Stimulated activated CD8-positive, alpha-beta memory T cell treated with anti-CD3 and anti-CD28 coated beads, Interleukin-7, amount 100 ng/mL, for 24 hours (primary cell): ENCODE measurements at regions not wholly inside any gene's neighbourhood (a gene's known extent, or its start where the extent isn't known, plus 50 kb on each side); places are given as distances from the start of the nearest gene placed in this dataset.
"Not testable (repeated sequence)": the region's sequence is repeated elsewhere in the genome, so short reads cannot be mapped to it uniquely, and the experiment has no call there.

Experiments used
- DNase-seq: peaks from one replicate; pipeline ENCODE4 v3.0.0-alpha.2; 2020; ENCODE audit warnings: low read depth

DNA sequence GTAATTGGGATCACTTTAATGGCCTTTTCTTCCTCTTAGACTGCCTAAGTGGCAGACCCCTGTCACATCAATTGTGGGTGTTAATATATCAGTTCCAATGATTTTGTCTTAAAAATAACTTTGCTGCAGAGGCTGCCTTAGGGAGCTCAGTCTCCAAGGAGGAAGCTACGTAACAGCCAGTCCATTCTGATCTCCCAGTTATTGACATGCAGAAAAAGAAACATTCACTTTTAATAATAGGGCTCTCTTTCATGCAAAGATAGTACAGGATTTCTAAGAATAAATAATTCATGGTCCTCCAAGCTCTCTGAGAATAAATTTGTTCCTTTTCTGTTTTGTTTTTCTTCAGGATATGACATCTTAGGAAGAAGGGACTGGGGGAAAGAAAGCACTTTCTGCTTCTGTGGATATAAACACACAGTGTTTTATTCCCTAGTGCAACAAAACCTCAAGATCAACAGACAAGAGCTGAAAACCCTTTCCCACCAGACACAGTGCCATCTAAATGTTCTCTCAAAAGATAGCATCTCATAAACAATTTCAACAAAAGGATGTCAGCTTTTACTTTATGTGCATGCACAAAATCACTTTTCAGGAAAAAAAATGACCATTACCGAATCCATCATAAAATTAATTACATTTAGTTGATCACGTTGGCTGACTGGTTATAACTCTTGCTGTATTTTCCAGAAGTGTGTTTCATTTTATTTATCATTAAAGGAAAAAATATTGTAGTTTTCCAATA, 372.4 kb upstream of the SLC7A11 start:
- DNase-seq = no peak

DNA sequence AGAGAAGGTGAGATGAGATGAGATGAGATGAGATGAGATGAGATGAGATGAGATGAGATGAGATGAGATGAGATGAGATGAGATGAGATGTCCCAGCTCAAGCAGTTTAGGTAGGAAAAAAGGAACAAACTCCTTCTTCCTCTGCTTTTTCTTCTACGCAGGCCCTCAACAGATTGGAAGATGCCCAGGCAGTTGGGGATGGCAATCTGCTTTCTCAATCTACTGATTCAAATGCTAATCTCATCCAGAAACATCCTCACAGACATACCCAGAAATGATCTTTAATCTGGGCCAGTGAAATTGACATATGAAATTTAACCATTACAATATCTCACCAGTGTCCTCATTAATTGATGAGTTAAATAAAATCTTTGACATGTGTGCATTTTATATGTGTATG, 370.3 kb upstream of the SLC7A11 start:
- DNase-seq = no peak

DNA sequence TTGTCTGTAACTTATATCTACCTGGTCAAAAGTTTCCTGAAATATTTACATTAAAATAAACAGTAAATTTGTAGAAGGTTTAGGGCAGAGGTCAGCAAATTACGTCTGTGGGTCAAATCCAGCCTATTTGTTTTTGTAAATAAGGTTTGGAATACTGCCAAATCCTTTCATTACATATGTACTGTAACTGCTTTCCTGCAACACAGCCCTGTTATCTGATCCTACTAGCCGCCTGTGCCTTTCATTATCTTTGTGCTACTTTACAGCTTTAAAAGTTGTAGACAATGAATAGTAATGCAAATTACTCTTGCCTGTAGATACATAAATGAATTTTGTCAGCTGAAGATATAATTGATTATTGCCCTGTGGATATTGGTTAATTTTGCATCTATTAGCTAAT, 369.6 kb upstream of the SLC7A11 start:
- no peak for DNase-seq

DNA sequence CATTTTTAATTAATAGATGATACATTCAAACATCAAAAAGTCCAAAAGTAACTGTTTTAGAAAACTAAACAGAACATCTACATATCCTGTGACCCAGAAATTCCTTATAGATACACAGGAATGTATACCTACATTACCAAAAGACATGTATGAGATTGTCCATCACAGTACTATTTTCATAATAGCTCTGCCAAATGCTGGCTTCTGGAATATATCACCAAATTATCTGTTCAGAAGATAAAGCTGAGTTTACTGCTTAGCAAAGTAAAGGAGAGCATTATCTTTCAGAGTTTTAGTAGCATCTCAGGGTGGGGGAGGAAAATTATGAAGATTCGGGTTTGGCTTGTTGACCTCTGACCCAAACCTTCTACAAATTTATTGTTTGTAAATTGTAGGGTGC, 368.9 kb upstream of the SLC7A11 start:
- no peak for DNase-seq

DNA sequence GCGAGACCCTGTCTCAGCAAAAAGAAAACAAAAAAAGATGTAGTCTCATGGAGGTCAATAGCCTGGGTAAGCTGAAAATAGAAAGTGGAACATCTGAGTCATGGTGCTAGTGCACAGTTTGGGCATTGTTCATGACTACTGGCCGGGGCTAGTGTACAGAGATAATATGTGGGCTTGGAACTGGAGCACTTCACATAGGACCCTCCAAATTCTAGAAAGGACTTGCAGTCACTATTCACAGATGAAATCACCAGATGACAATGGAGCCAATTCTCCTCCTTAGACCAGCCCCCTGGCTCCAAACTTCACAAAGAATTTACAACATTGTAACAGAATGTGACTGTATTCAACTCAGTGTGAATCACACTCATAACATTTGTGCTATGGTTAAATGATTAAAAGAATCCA, 367.8 kb upstream of the SLC7A11 start:
- no peak for DNase-seq

DNA sequence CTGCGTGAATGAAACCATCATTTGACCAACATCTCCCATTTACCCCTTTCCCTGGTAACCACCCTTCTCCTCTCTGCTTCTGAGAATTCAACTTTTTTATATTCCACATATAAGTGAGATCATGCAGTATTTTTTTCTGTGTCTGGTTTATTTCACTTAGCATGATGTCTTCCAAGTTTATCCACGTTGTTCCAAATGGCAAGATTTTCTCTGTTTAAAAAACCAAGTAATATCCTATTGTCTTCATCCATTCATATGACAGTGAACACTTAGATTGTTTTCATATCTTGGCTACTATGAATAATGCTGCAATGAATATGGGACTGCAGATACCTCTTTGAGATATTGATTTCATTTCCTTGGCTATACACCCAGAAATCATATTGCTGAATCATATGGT, 362.4 kb upstream of the SLC7A11 start:
- DNase-seq = no peak

DNA sequence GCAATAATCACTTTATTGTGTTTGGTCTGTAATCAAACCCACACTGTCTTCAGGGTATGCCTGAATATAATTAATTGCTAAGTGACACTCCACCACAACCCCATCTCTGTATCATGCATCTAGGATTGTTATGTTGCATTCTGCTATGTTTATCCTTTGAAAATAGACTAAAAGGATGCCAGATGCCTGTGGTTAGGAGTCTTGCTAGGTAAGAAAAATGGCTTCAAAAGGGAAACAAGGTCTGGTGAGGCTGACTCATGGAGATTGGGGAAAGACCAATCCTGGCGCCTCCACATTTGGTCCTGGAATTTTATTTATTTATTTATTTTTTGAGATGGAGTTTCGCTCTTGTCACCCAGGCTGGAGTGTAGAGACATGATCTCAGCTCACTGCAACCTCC, 360.5 kb upstream of the SLC7A11 start:
- no peak for DNase-seq

DNA sequence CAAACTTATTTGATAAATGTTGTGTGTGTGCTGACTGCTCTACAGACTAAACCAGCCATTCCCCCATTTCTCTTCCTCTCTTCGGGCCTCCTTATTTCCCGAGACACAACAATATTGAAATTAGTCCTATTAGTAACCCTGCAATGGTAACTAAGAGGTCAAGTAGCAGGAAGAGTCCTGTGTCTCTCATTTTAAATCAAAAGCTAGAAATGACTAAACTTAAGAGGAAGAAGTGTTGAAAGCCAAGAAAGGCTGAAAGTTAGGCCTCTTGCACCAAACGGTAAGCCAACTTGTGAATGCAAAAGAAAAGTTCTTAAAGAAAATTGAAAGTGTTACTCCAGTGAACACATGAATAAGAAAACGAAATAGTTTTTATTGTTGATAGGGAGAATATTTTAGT, 357.8 kb upstream of the SLC7A11 start:
- no peak for DNase-seq

DNA sequence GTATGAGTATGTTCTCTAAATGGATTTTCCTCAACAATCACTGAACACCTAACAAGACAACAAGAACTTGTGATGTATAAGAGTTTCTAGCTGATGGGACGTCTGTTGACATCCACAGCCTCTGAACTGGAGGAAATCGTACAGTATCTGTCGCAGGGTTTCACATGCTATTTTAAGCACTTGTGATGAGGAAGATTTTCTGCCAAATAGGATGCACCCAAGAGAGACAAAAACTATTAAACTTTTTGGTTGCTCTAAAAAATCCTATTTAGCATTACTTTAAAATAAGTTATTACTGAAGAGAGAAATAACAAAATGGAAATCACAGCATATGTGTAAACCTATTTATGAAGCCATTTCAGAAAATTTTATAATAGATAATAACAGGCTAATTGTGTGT, 356.1 kb upstream of the SLC7A11 start:
- DNase-seq = no peak

DNA sequence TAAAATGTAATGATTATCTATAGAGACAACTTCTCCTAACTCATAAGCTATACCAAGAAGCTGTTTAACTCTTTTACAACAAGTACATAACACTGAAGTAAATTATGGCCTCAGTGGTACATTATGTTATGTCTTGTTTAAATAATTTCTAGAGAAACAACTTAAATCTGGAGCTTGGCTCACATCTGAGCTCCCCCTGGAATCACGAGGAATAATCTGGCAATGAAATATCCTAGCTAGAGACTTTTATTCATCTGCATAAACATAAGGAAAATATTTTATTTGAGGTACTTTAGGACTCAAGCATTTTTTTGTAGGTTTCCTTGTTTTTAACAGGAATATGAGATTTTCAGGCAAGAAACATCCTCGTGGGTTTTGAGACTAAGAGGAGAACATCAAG, 354.7 kb upstream of the SLC7A11 start:
- no peak for DNase-seq

DNA sequence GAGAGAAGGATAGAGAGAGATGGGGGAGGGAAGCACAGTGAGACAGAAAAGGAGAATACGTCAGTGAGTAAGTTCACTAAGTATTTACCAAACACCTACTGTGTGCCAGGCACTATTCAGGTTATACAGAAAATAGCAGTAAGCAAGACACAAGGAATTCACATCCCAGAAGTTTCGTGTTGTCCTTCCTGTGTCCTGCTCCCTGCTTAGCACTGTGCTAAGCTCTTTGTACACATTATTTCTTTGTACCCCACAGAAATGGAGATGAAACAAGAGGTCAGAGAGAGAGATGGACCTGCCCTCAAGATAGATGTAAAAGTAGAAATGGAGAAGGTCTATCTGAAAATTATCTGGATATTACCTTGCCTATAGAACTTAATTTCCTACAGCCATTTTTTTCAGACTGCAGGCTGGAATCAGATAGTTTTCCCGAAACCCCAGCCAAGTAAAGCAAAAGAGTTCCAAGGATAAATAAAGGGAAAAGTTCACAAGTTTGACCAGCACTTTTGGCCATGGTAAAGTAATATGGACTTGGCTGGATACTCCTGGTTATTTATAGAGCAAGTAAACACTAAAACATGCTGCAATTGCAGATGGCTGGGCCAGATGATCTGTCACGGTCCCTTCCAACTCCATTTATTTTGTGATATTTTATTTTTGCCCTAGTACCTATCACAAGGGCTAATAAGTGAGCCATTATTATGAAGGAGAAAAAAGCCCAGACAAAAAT, 353.7 kb upstream of the SLC7A11 start:
- no peak for DNase-seq

DNA sequence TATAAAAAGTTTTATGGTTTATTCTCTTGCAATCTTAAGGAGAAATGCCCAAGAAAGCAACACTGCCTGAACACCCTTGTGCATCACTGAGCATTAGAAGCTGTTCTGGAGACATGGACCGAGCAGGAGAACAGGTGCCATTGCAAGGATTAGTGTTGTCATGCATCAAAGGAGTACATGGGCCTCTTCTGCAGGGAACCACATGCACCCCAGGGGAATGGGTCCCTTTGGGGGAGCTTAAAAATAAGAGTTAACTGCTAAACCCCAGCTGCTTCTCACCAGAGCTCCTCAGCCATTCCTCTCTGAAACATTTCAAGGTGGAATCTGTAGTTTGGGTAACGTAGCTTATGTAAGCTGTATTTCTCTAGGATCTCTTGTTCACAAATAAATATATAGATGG, 353.0 kb upstream of the SLC7A11 start:
- DNase-seq = no peak

DNA sequence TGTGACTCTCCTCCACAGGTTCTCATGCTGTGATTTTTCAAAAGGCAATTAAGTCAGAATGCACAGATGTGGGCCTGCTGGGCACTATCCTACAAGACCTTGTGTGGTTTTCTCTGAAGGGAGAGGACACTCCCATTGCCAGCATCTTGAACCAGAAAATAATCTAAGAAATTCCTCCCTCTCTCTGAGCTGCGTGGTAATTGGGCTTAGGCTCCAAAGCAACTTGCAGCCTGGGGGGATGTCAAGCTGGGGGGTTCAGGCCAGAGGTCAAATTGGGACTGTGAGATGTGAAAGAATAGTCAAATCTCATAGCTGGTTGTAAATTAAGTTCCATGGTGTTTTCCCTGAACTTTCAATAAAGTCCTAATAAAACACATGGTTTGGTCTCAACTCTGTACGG, 350.6 kb upstream of the SLC7A11 start:
- DNase-seq = no peak

DNA sequence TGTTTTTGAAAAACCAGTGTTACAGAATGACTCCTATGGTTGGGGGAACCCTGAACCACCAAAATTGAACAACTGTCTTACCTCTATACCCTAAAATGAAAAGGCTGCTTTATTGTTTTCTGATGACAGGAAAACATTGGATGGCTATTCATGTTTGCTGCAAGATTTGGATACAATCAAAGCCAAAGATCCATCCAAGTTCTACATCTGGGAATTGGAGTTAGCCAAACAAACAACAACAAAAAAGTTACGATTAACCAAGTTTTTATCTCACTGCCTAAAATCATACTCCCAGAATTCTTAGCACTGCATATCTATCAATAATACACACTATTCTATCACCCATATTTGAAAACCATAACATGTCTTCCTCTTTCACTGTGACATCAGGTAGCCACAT, 349.7 kb upstream of the SLC7A11 start:
- DNase-seq = no peak

DNA sequence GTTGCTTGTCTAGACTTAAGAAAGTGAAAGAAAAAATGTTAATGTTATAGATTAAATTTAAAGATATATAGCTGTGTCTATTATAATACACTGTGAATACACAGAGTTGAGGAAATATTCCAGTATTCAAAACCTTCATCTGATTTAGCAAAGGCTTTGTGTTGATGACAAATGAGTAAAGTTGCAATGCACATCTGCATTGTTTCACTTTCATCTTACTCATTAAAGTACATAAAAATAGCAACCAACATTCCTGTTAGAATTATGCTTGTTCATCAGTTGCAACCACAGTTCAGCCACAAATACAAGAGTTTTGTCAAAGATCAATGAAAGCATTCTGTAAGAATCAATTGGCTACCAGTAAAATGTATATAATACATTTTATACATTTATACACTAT, 346.4 kb upstream of the SLC7A11 start:
- no peak for DNase-seq

DNA sequence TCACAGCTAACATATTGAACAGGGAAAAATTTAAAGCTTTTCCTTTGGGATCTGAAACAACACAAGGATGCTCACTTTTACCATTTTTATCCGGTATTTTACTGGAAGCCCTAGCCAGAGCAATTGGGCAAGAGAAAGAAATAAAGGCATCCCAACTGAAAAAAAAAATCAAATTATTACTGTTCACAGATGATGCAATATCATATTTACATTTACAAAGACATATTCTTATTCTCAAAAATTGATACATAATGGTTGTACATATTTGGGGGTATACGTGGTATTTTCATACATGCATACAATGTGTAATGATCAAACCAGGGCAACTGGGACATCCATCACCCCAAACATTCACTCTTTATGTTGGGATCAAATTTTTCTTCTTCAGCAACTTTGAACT, 337.0 kb upstream of the SLC7A11 start:
- no peak for DNase-seq

DNA sequence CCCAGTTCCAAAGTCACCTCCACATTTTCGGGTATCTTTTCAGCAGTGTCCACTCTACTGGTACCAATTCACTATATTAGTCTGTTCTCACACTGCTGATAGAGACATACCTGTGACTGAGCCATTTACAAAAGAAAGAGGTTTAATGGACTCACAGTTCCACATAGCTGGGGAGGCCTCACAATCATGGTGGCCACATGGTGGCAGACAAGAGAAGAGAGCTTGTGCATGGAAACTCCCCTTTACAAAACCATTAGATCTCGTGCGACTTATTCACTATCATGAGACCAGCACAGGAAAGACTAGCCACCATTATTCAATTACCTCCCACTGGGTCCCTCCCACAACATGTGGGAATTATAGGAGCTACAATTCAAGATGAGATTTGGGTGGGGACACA, 335.7 kb upstream of the SLC7A11 start:
- DNase-seq = not testable (repeated sequence)

DNA sequence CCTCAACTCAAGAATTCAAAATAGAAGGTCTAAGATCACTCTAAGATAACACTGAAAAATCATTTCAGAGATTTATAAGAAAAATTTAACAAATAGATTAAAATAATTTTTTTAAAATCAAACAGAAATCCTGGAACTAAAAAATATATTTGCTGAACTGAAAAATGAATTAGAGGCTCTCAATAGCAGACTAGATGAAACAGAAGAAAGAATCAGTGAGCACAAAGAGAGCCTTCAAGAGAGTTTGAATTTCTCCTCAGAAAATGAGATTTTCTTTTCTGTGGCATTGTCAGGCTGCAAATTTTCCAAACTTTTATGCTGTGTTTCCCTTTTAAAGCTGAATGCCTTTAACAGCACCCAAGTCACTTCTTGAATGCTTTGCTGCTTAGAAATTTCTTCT, 335.0 kb upstream of the SLC7A11 start:
- DNase-seq = no peak

DNA sequence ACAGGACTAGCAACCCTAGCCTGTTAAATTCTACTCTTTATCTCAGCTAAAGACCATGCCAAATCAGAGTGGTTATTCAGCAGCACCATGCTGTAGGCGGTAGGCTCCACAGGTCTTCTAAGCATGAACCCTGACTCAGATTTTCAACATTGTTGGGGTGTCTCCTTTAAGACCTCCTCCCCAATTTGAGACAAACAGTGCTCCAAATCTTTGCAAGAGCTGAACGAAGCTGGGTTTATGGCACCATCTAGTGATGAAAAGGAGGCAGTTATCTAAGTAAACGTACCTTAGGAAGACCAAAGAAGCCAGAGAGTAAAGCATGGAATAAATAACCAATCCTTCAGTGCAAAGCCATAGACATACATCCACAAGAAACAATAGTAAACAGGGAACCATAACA, 334.5 kb upstream of the SLC7A11 start:
- DNase-seq = no peak

DNA sequence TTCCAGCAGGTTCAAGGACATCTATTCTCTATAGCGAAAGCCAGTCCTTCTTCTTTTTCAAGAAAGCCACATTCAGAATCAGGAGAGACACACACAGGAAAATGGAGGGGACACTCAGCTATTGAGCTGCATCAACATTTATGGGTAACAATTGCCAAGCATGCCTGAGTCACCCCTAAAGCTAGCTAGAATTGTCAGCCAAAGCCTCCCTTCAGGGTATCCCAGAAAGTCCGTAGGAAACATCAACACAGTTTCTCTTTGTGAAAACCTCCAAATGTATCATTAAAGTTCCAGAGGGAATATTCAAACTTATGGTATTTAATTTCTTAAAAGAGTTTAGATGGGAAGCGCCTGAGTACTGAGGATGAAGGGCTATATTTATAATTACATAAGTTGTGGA, 331.1 kb upstream of the SLC7A11 start:
- DNase-seq = no peak

DNA sequence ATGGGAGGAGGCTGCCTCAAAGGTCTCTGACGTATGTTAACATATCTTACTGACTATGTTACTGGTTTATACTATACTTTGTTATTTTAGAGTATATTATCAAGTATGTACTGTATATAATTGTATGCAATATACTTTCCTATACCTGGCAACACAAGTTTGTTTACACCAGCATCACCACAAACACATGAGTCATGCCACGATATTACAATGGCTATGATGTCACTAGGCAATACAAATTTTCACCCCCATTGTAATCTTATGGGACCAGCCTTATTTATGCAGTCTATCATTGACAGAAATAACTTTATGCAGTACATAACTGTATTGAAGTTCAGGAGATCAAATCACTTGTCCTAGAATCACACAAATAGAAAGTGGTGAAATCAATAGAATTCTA, 329.9 kb upstream of the SLC7A11 start:
- DNase-seq = no peak

DNA sequence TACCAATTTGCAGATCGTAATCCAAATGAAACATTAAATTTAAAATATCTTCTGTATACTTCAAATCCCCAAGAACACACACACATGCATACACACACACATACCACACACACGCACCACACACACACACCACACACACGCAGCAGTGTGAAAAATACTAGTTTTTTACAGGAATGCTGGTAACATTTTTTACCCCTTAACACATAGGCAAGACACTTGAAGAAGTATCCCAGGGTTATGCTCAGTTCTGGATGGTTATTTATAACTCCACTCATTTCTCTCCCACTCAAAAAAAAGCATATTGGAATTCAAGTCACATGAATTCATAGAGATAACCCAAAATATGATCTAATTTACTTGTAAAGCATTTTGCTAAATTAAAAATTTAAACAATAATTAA, 325.5 kb upstream of the SLC7A11 start:
- DNase-seq = no peak

DNA sequence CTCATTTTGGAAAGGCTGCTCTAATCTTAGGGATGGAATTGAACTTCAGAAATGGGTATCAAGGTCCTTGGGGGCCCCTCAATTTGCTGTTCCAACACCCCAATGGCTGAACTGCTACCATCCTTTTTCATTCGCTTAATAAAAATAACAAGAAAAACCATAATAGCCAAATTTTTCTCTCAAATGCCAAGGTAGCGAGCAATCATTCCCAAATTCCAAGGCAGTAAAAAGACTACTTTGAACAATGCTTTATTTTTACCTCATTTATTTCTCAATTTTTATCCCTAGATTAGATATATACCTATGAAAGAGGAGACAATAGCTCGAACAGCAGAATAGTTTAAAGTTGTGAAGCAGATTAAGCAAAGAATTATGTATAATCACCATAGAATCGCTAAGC, 323.4 kb upstream of the SLC7A11 start:
- no peak for DNase-seq

DNA sequence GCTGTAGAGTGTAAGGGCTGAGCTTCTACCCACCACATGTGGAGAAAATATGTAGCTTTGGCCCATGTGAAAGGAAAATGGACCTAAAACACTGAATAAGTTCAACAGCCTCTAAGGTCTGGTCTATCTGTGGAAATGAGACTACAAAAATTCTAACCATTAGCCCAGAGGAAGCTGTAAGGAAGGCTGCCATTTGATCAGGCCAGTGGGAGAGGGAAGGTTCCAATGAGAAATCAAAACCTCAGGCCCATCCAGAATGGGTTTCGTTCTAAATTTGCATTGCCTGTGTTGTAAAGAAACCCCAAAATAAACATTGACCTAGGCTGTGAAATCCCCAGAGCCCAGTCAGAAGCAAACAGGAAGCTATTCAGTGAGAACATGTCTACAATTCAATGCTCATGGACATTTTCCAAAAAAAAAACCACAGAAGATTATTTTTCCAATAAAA, 320.4 kb upstream of the SLC7A11 start:
- no peak for DNase-seq
